Chondrocyte (in vitro differentiated cells): ENCODE measurements at regions not wholly inside any gene's neighbourhood (a gene's known extent, or its start where the extent isn't known, plus 50 kb on each side); places are given as distances from the start of the nearest gene placed in this dataset.

Source experiments
- DNase-seq: peaks from one replicate; pipeline ENCODE4 v3.0.0; 2021; ENCODE audit warnings: mixed read lengths, low spot score
- H3K27ac Mint-ChIP-seq: one replicate; pipeline ENCODE4 v1.8.0; 2021; ENCODE audit warnings: mild to moderate bottlenecking, moderate library complexity, mixed read lengths; ENCODE audit not compliant: unreplicated experiment
- H3K27me3 Mint-ChIP-seq: 2 replicates; pipeline ENCODE4 v1.8.0; 2021; ENCODE audit warnings: low read depth, mixed read lengths
- H3K36me3 Mint-ChIP-seq: 2 replicates; pipeline ENCODE4 v1.8.0; 2021; ENCODE audit warnings: low read depth, mixed read lengths
- H3K4me1 Mint-ChIP-seq: 2 replicates; pipeline ENCODE4 v1.8.0; 2021; ENCODE audit warnings: low read depth, mild to moderate bottlenecking, mixed read lengths
- H3K4me3 Mint-ChIP-seq: one replicate; pipeline ENCODE4 v1.8.0; 2021; ENCODE audit warnings: mild to moderate bottlenecking, moderate library complexity, mixed read lengths; ENCODE audit not compliant: unreplicated experiment
- H3K9me3 Mint-ChIP-seq: 2 replicates; pipeline ENCODE4 v1.8.0; 2021; ENCODE audit warnings: low read depth, mixed read lengths
- TF ChIP-seq, protein P1 (sequence below): fragments of 200-600 bp; sonication (generic); IDR thresholded peaks from 2 replicates; pipeline ENCODE4 v1.5.0; 2021; ENCODE audit warnings: antibody characterized with exemption, mild to moderate bottlenecking, moderate library complexity

DNA sequence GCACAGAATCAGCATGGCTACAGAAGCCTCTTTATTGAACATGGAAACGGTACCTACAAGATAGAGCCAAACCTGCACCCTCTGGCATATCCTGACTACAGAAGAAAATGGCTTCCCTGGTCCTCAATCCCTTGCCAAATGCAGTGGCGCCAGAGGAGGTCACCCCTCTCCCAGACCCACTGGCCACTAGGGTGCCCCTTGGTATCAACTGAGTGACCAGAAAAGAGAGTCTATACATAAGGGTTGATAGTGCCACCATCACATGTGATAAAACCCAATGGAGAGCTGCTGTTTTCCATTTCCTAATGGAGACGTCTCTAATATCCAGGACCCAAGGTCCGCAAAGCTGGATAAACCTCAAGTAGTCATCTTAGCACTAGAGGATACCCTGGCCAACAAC, 52.7 kb upstream of the ALK start:
- TF ChIP-seq, protein P1, sequence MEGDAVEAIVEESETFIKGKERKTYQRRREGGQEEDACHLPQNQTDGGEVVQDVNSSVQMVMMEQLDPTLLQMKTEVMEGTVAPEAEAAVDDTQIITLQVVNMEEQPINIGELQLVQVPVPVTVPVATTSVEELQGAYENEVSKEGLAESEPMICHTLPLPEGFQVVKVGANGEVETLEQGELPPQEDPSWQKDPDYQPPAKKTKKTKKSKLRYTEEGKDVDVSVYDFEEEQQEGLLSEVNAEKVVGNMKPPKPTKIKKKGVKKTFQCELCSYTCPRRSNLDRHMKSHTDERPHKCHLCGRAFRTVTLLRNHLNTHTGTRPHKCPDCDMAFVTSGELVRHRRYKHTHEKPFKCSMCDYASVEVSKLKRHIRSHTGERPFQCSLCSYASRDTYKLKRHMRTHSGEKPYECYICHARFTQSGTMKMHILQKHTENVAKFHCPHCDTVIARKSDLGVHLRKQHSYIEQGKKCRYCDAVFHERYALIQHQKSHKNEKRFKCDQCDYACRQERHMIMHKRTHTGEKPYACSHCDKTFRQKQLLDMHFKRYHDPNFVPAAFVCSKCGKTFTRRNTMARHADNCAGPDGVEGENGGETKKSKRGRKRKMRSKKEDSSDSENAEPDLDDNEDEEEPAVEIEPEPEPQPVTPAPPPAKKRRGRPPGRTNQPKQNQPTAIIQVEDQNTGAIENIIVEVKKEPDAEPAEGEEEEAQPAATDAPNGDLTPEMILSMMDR, result no peak
- Mint-ChIP-seq H3K4me1 (no peaks in the 10 kb centered on the region), H3K4me3 (no peak overlapping the region), H3K27ac (no peak overlapping the region), H3K36me3 (no peaks in the 10 kb centered on the region), H3K9me3 (no peaks in the 10 kb centered on the region), H3K27me3 (peaks cover 18% of the 10 kb centered on the region)
- no peak for DNase-seq

DNA sequence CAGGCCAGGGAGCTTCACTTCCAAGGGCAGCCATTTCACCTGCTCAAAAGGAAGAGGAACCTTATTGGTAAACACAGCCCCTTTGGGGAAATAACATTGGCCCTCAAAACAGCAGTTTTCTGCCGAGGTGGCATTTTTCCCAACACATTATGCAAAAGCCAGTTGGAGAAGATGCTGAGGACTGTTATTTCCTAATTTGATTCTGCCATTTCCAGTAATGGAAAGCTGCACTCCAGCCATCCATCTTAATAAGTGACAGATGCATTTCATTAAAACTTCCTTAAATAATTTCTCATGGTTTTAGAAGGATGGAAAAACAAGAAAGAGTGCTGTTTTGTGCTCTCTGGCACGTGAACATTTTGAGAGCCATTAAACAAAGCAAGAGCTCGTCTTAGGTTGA, 55.9 kb upstream of the ALK start:
- no peak for DNase-seq
- Mint-ChIP-seq H3K9me3 (no peaks in the 10 kb centered on the region), H3K4me3 (no peak overlapping the region), H3K27ac (no peak overlapping the region), H3K27me3 (peaks cover 12% of the 10 kb centered on the region), H3K36me3 (no peaks in the 10 kb centered on the region), H3K4me1 (no peaks in the 10 kb centered on the region)
- TF ChIP-seq, protein P1, result no peak

DNA sequence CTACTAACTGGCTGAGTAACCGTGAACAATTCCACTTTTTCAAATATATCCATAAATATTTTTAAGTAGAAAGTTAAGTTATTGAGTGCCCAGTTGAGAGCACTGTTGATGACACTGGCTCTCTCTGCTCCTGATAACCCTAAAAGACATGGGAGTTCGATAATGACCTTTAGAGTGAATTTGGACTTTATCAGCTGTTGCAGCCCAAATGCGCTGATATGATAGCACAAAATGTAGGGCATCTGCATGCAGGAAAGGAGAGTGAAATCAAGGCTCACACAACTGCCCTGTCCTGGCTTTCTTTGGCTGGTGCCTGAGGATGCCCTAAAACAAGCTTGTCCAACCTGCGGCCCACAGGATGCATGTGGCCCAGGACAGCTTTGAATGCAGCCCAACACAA, 60.0 kb upstream of the ALK start:
- H3K27me3 Mint-ChIP-seq, result peaks cover 15% of the 10 kb centered on the region
- no peak overlapping the region for H3K27ac Mint-ChIP-seq
- DNase-seq, result no peak
- no peaks in the 10 kb centered on the region for H3K36me3 Mint-ChIP-seq
- no peaks in the 10 kb centered on the region for H3K9me3 Mint-ChIP-seq
- TF ChIP-seq, protein P1, result no peak
- no peaks in the 10 kb centered on the region for H3K4me1 Mint-ChIP-seq
- no peak overlapping the region for H3K4me3 Mint-ChIP-seq

DNA sequence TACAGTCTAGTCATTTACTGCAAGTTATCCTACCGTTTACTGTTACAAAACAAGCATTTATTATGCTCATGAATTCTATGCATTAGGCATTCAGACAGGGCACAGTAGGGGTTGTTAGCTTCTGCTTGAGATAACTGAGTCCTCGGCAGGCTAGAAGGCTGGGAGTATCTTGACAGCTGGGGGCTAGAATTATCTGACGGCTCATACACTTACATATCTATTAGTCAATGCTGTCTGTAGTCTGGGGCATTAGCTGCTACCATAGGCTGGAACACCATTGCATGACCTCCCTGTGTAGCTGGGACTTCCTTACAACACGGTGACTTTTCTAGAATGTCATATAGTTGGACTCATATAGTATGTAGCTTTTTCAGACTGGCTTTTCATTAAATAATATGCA, 61.9 kb upstream of the ALK start:
- no peak for DNase-seq
- Mint-ChIP-seq H3K27me3 (peaks cover 15% of the 10 kb centered on the region), H3K4me3 (no peak overlapping the region), H3K36me3 (no peaks in the 10 kb centered on the region), H3K27ac (no peak overlapping the region), H3K4me1 (no peaks in the 10 kb centered on the region), H3K9me3 (no peaks in the 10 kb centered on the region)
- TF ChIP-seq, protein P1, result no peak

DNA sequence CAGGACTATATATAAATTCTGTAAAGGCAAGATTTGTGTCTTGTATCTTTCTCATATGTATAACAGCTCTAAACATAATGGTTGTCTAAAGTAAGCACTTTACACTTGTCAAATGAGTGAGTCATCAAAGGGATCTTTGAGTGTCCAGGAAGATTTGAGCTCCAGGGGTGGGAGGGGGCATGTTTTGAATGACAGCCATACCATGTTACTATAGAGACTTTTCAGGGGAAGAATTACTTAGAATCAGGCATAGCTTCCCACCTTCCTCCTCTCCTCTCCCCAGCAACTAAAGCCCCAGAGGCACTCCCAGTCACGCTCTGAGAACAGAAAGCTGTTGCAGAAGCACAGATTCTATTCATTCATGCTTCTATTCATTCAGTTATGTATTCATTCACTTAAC, 65.8 kb upstream of the ALK start:
- Mint-ChIP-seq H3K27ac (no peak overlapping the region), H3K4me3 (no peak overlapping the region), H3K27me3 (peaks cover 5% of the 10 kb centered on the region), H3K9me3 (no peaks in the 10 kb centered on the region), H3K4me1 (no peaks in the 10 kb centered on the region), H3K36me3 (no peaks in the 10 kb centered on the region)
- TF ChIP-seq, protein P1, result no peak
- DNase-seq, result no peak
